ENCODE measurements at regions not wholly inside any gene's neighbourhood (a gene's known extent, or its start where the extent isn't known, plus 50 kb on each side); places are given as distances from the start of the nearest gene placed in this dataset.

- DNase-seq (ENCODE audit: low spot score in 2 of 2): peak in 1 of 2 donors; percentile 45
Observed at GRCh38 chr12:4164559-4165558, 108.7 kb upstream of the CCND2 start.

GRCh38 chr12:4164188-4164558, 109.4 kb upstream of the CCND2 start:
- intact Hi-C loops (cut with DNase I; ENCODE audit: low total_unique reads): no loop called here
- no peak for TF ChIP-seq POLR2A (IDR thresholded peaks at IDR 0.05)
- no peak for TF ChIP-seq CTCF (IDR thresholded peaks at IDR 0.05)
- TF ChIP-seq POLR2AphosphoS5 (IDR thresholded peaks at IDR 0.05): no peak
- Histone ChIP-seq H3K4me1 (no peaks in the 10 kb centered on the region), H3K36me3 (no peaks in the 10 kb centered on the region), H3K4me3 (peak overlapping the region; percentile 38 to 72 (median 53)), H3K27ac (peak overlapping the region in 1 of 2 donors; percentile 77), H3K9me3 (no peaks in the 10 kb centered on the region), H3K27me3 (no peaks in the 10 kb centered on the region)
- no peak for DNase-seq (ENCODE audit: low spot score in 2 of 2)

More at GRCh38 chr12:4164559-4165558, 108.7 kb upstream of the CCND2 start:
- H3K4me1 ChIP-seq: no peaks in the 10 kb centered on the region
- no peaks in the 10 kb centered on the region for H3K27me3 ChIP-seq
- H3K36me3 ChIP-seq: no peaks in the 10 kb centered on the region
- peak overlapping the region; percentile 77 to 90 for H3K27ac ChIP-seq
- no peak for TF ChIP-seq POLR2A (IDR thresholded peaks at IDR 0.05)
- TF ChIP-seq POLR2AphosphoS5 (IDR thresholded peaks at IDR 0.05): no peak
- no peak for TF ChIP-seq CTCF (IDR thresholded peaks at IDR 0.05)
- H3K9me3 ChIP-seq: no peaks in the 10 kb centered on the region
- intact Hi-C loops (cut with DNase I; ENCODE audit: low total_unique reads): no loop called here
- peak overlapping the region; percentile 38 to 72 (median 53) for H3K4me3 ChIP-seq

- Histone ChIP-seq H3K27me3 (no peaks in the 10 kb centered on the region), H3K4me3 (no peak overlapping the region), H3K27ac (no peak overlapping the region), H3K4me1 (no peaks in the 10 kb centered on the region), H3K9me3 (no peaks in the 10 kb centered on the region), H3K36me3 (no peaks in the 10 kb centered on the region)
- intact Hi-C loops (cut with DNase I; ENCODE audit: low total_unique reads): no loop called here
- TF ChIP-seq CTCF (IDR thresholded peaks at IDR 0.05) (no peak), POLR2AphosphoS5 (IDR thresholded peaks at IDR 0.05) (no peak), POLR2A (IDR thresholded peaks at IDR 0.05) (no peak)
- DNase-seq (ENCODE audit: low spot score in 2 of 2): no peak
Observed at GRCh38 chr12:4161718-4162117, 111.8 kb upstream of the CCND2 start.

- H3K27ac ChIP-seq: no peak overlapping the region
- no peak overlapping the region for H3K4me3 ChIP-seq
- no peak for DNase-seq (ENCODE audit: low spot score in 2 of 2)
- H3K36me3 ChIP-seq: no peaks in the 10 kb centered on the region
- intact Hi-C loops (cut with DNase I; ENCODE audit: low total_unique reads): no loop called here
- H3K27me3 ChIP-seq: no peaks in the 10 kb centered on the region
- TF ChIP-seq POLR2AphosphoS5 (IDR thresholded peaks at IDR 0.05) (no peak), CTCF (IDR thresholded peaks at IDR 0.05) (no peak), POLR2A (IDR thresholded peaks at IDR 0.05) (no peak)
- no peaks in the 10 kb centered on the region for H3K4me1 ChIP-seq
- no peaks in the 10 kb centered on the region for H3K9me3 ChIP-seq
Observed at GRCh38 chr12:4160314-4161040, 113.1 kb upstream of the CCND2 start.

- no peak for TF ChIP-seq POLR2AphosphoS5 (IDR thresholded peaks at IDR 0.05)
- no peaks in the 10 kb centered on the region for H3K36me3 ChIP-seq
- intact Hi-C loops (cut with DNase I; ENCODE audit: low total_unique reads): no loop called here
- no peak overlapping the region for H3K27ac ChIP-seq
- no peaks in the 10 kb centered on the region for H3K4me1 ChIP-seq
- H3K4me3 ChIP-seq: no peak overlapping the region
- no peaks in the 10 kb centered on the region for H3K9me3 ChIP-seq
- H3K27me3 ChIP-seq: no peaks in the 10 kb centered on the region
- no peak for DNase-seq (ENCODE audit: low spot score in 2 of 2)
Observed at GRCh38 chr12:4159851-4160250, 113.7 kb upstream of the CCND2 start.

Data from breast epithelium (tissue), 4 donors.